GM23338 (cell line): ENCODE measurements at regions not wholly inside any gene's neighbourhood (a gene's known extent, or its start where the extent isn't known, plus 50 kb on each side); places are given as distances from the start of the nearest gene placed in this dataset.
A peak's percentile ranks its signal among the peaks of the same experiment; 100 is the strongest.

Experiments used
- ATAC-seq: fragments of 200-7000 bp; cut with Tn5 transposase; 3 replicates; pipeline ENCODE4 v1.9.1; 2020
- DNase-seq: peaks from one replicate; pipeline ENCODE4 v3.0.0-alpha.2; 2015; ENCODE audit warnings: low spot score
- H2AFZ ChIP-seq: fragments of 200-600 bp; sonication (generic); 2 replicates; pipeline ENCODE4 v1.8.0; 2016; ENCODE audit warnings: antibody characterized with exemption, mild to moderate bottlenecking, moderate library complexity
- H3F3A ChIP-seq: fragments of 200-600 bp; sonication (generic); replicated peaks from 2 replicates; pipeline ENCODE4 v1.8.0; 2017; ENCODE audit warnings: antibody characterized with exemption, mixed run types, low read depth
- H3K27ac ChIP-seq: fragments of 200-600 bp; sonication (generic); 2 replicates; pipeline ENCODE4 v1.6.1; 2016; ENCODE audit warnings: low read depth
- H3K27me3 ChIP-seq: fragments of 200-600 bp; sonication (generic); 2 replicates; pipeline ENCODE4 v1.8.0; 2016; ENCODE audit warnings: mild to moderate bottlenecking, mixed run types, moderate library complexity; ENCODE audit not compliant: insufficient read depth
- H3K36me3 ChIP-seq: fragments of 200-600 bp; sonication (generic); 2 replicates; pipeline ENCODE4 v1.8.0; 2016; ENCODE audit warnings: mild to moderate bottlenecking; ENCODE audit not compliant: insufficient read depth
- H3K4me1 ChIP-seq: fragments of 200-600 bp; sonication (generic); 2 replicates; pipeline ENCODE4 v1.8.0; 2016; ENCODE audit warnings: mild to moderate bottlenecking, moderate library complexity; ENCODE audit not compliant: insufficient read depth
- H3K4me2 ChIP-seq: fragments of 200-600 bp; sonication (generic); 2 replicates; pipeline ENCODE4 v1.7.1; 2017; ENCODE audit warnings: mixed run types
- H3K4me3 ChIP-seq: fragments of 200-600 bp; sonication (generic); 2 replicates; pipeline ENCODE4 v1.6.1; 2016; ENCODE audit warnings: mixed run types
- H3K79me2 ChIP-seq: fragments of 200-600 bp; sonication (generic); replicated peaks from 2 replicates; pipeline ENCODE4 v1.8.0; 2017; ENCODE audit warnings: mild to moderate bottlenecking; ENCODE audit not compliant: insufficient read depth
- H3K9me2 ChIP-seq: fragments of 200-600 bp; sonication (generic); 2 replicates; pipeline ENCODE4 v1.8.0; 2017; ENCODE audit not compliant: insufficient read depth
- H4K20me1 ChIP-seq: fragments of 200-600 bp; sonication (generic); replicated peaks from 2 replicates; pipeline ENCODE4 v1.8.0; 2017; ENCODE audit warnings: mild to moderate bottlenecking; ENCODE audit not compliant: insufficient read depth
- H3K27ac Mint-ChIP-seq: 2 replicates; pipeline ENCODE4 v1.8.0; 2020; ENCODE audit warnings: inconsistent platforms, mild to moderate bottlenecking, moderate library complexity, mixed read lengths
- H3K27me3 Mint-ChIP-seq: 3 replicates; pipeline ENCODE4 v1.8.0; 2022; ENCODE audit warnings: low read depth, mild to moderate bottlenecking, moderate library complexity, mixed read lengths, inconsistent platforms; ENCODE audit not compliant: insufficient read depth, poor library complexity
- H3K36me3 Mint-ChIP-seq: 3 replicates; pipeline ENCODE4 v1.8.0; 2021; ENCODE audit warnings: low read depth, mild to moderate bottlenecking, inconsistent platforms, moderate library complexity, mixed read lengths
- H3K4me1 Mint-ChIP-seq: 3 replicates; pipeline ENCODE4 v1.8.0; 2020; ENCODE audit warnings: mild to moderate bottlenecking, inconsistent platforms, mixed read lengths
- H3K4me3 Mint-ChIP-seq: 3 replicates; pipeline ENCODE4 v1.8.0; 2021; ENCODE audit warnings: moderate library complexity, mild to moderate bottlenecking, inconsistent platforms, mixed read lengths
- H3K9me3 Mint-ChIP-seq: 3 replicates; pipeline ENCODE4 v1.8.0; 2020; ENCODE audit warnings: moderate library complexity, mild to moderate bottlenecking, inconsistent platforms, mixed read lengths
- EZH2 ChIP-seq: fragments of 200-600 bp; sonication (generic); IDR thresholded peaks from one replicate; pipeline ENCODE4 v1.8.0; 2017; ENCODE audit warnings: antibody characterized with exemption, mild to moderate bottlenecking, low read depth; ENCODE audit not compliant: unreplicated experiment
- JUNB ChIP-seq: IDR thresholded peaks from one replicate; pipeline ENCODE4 v1.6.1; 2016; ENCODE audit warnings: antibody characterized with exemption; ENCODE audit not compliant: unreplicated experiment
- NANOG ChIP-seq: IDR thresholded peaks from 2 replicates; pipeline ENCODE4 v1.6.1; 2016; ENCODE audit warnings: antibody characterized with exemption, borderline replicate concordance
- REST ChIP-seq: IDR thresholded peaks from one replicate; pipeline ENCODE4 v1.6.1; 2018; ENCODE audit warnings: antibody characterized with exemption; ENCODE audit not compliant: unreplicated experiment
- ZNF114 ChIP-seq: fragments of 250-450 bp; sonication (Bioruptor Pico); IDR thresholded peaks from 2 replicates; pipeline ENCODE4 v1.5.0; 2020; ENCODE audit warnings: mild to moderate bottlenecking, moderate library complexity
- ZNF331 ChIP-seq: fragments of 250-450 bp; sonication (Bioruptor Pico); IDR thresholded peaks from 2 replicates; pipeline ENCODE4 v1.5.0; 2020; ENCODE audit warnings: low read depth, mild to moderate bottlenecking, moderate library complexity
- ZNF462 ChIP-seq: fragments of 250-450 bp; sonication (Bioruptor Pico); IDR thresholded peaks from 2 replicates; pipeline ENCODE4 v1.5.0; 2020; ENCODE audit warnings: mild to moderate bottlenecking, moderate library complexity
- TF ChIP-seq, protein P1 (sequence below): IDR thresholded peaks from 2 replicates; pipeline ENCODE4 v1.6.1; 2016; ENCODE audit warnings: antibody characterized with exemption

DNA sequence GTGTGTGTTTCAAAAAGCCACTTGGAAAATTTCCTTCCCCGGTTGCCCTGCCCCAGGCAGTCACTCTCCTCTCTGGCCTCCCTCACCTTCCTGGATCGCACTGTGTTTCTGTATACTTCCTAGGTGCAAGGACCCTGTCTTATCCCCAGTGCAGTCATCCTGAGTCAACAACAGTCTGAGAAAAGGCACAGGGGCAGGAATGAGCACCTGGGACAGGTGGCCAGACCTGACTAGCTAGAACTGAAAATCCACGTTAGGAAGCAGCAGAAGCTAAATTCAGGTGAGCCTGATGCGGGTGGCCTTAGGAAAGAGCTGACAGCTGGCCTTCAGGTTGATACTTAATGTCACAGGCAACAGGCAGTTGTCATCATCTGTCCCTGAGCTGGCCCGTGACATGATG is 62.9 kb upstream of the VGLL4 start:
- Histone ChIP-seq H3K36me3 (no peaks in the 10 kb centered on the region; the same call in 1 of the 2 replicates), H3K4me3 (no peak overlapping the region), H3K4me1 (peaks cover 13% of the 10 kb centered on the region), H2AFZ (no peak overlapping the region), H3K9me2 (no peaks in the 10 kb centered on the region), H3K27me3 (no peaks in the 10 kb centered on the region), H3K4me2 (no peak overlapping the region), H3K27ac (no peak overlapping the region), H3K79me2 (peaks cover 41% of the 10 kb centered on the region), H4K20me1 (peaks cover 2% of the 10 kb centered on the region; the same call in 1 of the 2 replicates), H3F3A (no peaks in the 10 kb centered on the region)
- H3K27me3 Mint-ChIP-seq: no peaks in the 10 kb centered on the region
- TF ChIP-seq JUNB (no peak), ZNF462 (CRISPR knock-in tag) (no peak), ZNF331 (CRISPR knock-in tag) (no peak), ZNF114 (CRISPR knock-in tag) (no peak)
- H3K4me3 Mint-ChIP-seq: no peak overlapping the region
- no peak overlapping the region for H3K27ac Mint-ChIP-seq
- ATAC-seq (no peak), DNase-seq (no peak)
- peaks cover 15% of the 10 kb centered on the region for H3K4me1 Mint-ChIP-seq
- peaks cover 14% of the 10 kb centered on the region for H3K36me3 Mint-ChIP-seq
- peaks cover 12% of the 10 kb centered on the region for H3K9me3 Mint-ChIP-seq

GRCh38 chr3:11705049-11705448 is 61.3 kb upstream of the VGLL4 start:
- Mint-ChIP-seq H3K27ac (no peak overlapping the region), H3K4me3 (no peak overlapping the region), H3K27me3 (no peaks in the 10 kb centered on the region), H3K36me3 (peaks cover 8% of the 10 kb centered on the region), H3K9me3 (peaks cover 4% of the 10 kb centered on the region), H3K4me1 (peaks cover 15% of the 10 kb centered on the region)
- H3K4me2 ChIP-seq: no peak overlapping the region
- no peaks in the 10 kb centered on the region for H3F3A ChIP-seq
- DNase-seq (peak; percentile 32), ATAC-seq (peak; percentile 78)
- H3K9me2 ChIP-seq: no peaks in the 10 kb centered on the region
- H3K79me2 ChIP-seq: peaks cover 27% of the 10 kb centered on the region
- peak overlapping the region; percentile 72; the same call in 1 of the 2 replicates for H2AFZ ChIP-seq
- H3K36me3 ChIP-seq: no peaks in the 10 kb centered on the region; the same call in 1 of the 2 replicates
- H3K27ac ChIP-seq: 0 out of 2 replicates have a peak overlapping the region, but pooled peaks have one; percentile 30
- H3K4me3 ChIP-seq: no peak overlapping the region
- no peaks in the 10 kb centered on the region for H3K27me3 ChIP-seq
- H4K20me1 ChIP-seq: peaks cover 2% of the 10 kb centered on the region; the same call in 1 of the 2 replicates
- H3K4me1 ChIP-seq: peaks cover 13% of the 10 kb centered on the region
- TF ChIP-seq, protein P1, sequence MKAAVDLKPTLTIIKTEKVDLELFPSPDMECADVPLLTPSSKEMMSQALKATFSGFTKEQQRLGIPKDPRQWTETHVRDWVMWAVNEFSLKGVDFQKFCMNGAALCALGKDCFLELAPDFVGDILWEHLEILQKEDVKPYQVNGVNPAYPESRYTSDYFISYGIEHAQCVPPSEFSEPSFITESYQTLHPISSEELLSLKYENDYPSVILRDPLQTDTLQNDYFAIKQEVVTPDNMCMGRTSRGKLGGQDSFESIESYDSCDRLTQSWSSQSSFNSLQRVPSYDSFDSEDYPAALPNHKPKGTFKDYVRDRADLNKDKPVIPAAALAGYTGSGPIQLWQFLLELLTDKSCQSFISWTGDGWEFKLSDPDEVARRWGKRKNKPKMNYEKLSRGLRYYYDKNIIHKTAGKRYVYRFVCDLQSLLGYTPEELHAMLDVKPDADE: no peak
- no peak for TF ChIP-seq NANOG
- TF ChIP-seq EZH2: no peak
- TF ChIP-seq REST: no peak
